NOMO-1 treated with DMSO at 0.1 percent for 48 hours (cell line): ENCODE measurements at regions not wholly inside any gene's neighbourhood (a gene's known extent, or its start where the extent isn't known, plus 50 kb on each side); places are given as distances from the start of the nearest gene placed in this dataset.
A peak's percentile ranks its signal among the peaks of the same experiment; 100 is the strongest.

Source experiments
- DNase-seq: peaks from one replicate; lab custom pipeline; 2025; ENCODE audit not compliant: unreplicated experiment; lab: John Stamatoyannopoulos, UW

DNA sequence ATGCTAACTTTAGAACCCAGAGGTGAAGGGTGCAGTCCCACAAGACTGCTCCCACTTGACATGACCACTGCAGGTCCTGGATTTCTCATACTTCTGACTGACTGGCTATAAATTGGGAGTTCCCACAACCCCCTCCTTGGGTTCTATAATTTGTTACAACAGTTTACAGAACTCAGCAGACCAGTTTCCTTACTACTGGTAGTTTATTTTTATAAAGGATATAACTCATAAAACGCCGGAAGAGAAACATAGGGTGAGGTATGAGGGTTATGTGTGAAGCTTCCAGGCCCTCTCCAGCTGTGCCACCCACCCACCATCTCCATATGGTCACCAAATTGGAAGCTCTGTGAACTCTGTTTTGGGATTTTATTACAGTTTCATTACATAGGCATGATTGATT, 839.6 kb downstream of the TSN start:
- no peak for DNase-seq

DNA sequence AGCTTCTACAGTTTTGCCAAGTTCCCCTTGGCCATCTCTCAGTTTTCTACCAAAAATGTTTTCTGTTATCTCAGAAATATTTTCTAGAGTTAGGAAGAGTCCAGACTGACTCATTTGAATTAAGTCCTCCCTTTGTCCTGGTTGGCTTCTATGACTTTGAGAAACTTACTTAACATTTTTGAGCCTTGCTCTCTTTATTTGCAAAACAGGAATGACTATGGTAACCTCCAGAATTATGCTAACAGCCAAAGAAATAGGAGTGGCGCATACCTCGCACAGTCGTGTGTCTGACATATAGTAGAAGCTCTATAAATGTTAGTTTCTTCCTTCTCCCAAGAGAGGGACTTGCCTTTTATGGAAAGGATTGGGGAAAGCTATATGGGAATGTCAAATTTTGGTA, 841.1 kb downstream of the TSN start:
- DNase-seq: no peak

DNA sequence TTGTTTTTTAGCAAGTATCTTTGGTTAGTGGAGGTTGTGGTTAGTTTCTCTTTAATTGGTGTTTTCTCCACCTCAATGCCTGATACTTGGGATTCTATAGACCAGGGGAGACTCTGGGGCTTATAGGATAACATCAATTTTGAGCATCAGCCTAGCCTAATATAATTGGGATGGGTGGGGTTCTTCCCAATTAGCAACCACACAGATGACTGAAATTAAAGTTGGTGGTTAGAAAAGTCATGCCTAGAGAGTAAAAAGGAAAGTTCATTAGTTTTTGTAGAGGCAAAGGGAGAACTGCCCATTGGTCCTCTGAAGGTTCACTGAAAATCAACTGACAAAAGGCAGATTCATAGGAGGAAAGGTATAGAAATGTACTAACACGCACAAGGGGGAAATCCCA, 843.3 kb downstream of the TSN start:
- no peak for DNase-seq

DNA sequence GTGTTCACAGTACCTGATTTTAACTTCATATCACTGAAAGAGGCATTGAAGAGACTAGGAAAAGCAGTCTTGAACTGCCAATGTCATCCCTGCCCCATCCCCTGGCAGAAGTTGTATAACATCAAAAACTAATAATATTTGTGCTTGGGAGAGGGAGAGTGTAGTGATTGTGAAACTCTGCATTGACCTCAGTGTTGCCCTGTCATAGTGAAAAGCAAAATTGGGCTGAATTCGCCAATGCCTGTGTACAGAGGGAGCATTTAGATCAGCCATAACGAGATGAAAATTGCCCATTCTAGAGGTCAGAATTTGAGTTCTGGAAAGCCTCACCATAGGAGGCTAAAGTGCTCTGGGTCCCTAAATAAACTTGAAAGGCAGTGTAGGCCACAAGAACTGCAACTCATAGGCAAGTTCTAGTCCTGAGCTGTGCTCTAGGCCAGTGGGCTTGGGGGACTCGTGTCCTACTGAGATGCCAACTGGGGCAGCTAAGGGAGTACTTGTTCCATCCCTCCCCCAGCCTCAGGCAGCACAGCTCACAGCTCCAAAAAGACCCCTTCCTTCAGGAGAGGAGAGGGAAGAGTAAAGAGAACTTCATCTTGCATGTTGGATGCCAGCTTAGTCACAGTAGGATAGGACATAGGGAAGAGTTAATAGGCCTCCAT, 855.6 kb downstream of the TSN start:
- no peak for DNase-seq

DNA sequence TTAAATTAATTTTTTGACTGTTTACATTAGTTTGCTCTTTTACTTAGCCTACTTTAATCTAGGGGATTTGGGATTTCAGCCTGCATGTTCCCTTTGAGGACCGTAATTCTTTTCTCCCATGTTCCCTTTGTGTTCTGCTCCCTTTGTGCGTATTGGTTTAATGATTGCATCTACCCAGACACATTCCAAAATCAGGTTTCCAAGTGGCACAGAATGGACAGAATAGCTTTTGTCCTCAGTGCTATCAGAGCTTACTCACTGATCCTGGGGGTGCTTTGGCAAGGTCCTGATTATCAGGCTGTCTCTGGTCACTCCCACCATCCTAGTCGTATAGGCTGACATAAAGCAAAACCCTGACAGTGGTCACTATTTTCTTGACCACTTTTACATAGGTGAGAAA, 867.5 kb downstream of the TSN start:
- no peak for DNase-seq

DNA sequence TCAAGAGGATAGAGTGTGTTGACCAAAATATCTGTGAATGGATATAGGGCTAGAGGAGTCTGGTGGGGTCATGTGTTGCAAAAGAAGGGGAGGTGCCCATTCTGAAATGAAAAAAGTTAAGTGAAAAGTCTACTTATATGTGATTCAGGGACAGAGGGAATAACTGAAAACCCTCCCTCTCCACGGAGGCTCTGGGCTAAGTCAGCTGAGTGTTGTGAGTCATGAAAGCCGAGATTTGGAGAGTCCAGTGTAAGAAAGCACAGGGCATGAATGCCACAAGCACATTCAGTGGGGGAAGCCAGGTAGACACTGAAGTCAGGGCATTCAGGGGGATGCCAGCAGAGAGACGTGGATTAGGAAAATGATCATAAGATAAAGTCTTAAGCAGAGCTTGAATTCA, 871.9 kb downstream of the TSN start:
- no peak for DNase-seq

DNA sequence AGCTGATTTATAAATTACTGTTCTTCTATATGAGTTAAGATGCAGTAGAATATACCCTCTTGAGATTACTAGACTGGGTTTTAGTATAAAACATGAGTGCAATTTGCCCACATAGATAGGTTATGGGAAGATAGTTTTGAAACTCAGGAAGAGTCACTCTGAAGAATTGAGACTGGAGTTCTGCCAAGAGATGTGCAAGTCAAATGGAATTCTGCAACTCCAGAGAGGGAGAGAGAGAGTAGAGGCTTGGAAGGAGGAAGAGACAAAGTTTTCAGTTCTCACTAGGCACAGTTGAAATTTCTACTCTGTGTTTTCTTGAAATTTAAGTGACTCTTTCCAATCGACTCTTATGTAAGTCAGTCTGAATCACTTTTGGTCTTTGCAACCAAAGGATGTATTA, 878.8 kb downstream of the TSN start:
- no peak for DNase-seq

DNA sequence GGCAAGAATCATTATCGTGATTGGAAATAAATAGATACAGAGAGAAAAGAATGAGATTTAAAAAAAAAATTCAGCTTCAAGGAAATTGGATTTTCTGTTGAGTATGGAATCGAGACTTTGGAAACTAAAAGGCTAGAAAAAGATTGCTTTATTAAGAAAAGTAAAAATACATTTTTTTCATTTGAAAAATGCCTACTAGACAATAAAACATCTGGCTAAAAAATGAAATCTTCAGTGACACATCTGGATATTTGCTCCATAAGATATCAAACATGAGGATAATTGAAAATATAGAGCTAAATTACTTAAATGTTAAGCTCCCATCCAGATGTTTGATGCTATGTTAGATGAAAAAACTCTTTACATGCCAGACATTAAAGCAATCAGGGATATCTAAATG, 879.5 kb downstream of the TSN start:
- no peak for DNase-seq

DNA sequence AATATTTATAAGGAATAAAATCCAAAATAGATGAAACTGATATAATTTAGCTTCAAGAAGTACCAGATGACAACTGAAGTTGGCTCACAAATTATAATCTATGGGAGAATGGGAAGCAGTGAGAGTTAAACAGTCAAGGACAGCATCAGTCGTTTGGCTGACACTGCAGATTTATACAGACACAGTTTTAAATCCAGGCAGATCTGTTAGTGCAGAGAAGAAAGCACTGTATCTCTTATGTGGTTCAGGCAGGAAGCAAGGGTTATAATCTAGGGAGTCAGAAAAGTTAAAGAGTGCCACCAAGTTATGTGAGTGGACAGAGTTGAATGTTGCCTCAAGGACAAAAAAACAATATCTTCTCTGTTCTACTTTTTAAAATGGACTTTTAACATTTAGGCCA, 880.2 kb downstream of the TSN start:
- no peak for DNase-seq

DNA sequence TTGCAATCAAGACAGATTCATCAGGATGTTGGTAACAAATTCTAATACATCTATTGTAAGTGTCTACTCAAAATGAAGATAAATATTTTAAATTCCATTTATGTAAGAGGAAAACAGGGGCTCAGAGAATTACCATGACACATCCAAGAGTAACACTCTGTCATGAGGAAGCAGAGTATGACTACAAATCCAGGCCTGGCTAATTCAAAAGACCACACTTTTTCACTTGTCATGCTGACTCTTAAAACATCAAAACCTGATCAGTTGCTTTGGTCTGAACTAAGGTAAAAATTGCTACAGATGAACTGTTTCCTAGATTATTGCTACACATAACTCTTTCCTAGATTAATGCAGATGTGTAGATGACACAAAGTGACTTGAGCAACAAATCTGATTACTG, 880.6 kb downstream of the TSN start:
- DNase-seq: no peak

DNA sequence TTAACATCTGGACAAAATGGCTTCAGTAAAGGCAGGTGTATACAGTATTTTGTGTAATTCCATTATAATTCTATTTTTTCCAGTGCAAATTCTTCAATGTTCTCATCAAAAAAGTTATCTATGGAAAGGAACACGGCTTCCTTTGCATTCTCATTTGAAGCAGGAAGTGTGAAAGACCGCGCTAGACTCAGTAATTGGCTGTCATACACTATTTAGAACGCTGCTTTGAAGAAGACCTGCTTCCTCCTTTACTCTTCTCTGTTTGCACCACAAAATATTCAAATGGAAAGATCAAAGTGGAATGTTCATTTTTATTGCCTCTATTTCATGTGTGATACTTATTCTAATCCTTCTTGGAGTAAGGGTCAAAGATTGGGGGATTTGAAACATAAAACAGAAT, 883.7 kb downstream of the TSN start:
- DNase-seq: peak; percentile 40

DNA sequence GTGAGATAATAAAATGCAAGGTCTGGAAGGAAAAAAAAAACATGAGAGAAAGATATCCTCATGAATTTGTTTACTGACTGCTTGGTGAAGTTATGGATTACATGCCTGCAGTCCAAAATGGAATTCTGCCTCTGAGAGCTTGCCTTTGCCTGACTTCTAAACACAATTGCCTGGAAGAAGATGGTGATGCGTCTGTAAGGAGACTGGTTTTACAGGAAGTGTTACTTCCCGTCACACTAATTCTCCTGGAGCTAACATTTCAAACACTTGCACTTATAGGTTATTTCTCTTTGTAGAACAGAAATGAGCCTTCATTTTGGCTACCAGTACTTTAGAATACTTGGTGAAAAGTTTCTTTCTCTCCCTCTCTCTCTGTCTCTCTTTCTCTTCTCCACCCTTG, 884.3 kb downstream of the TSN start:
- no peak for DNase-seq

DNA sequence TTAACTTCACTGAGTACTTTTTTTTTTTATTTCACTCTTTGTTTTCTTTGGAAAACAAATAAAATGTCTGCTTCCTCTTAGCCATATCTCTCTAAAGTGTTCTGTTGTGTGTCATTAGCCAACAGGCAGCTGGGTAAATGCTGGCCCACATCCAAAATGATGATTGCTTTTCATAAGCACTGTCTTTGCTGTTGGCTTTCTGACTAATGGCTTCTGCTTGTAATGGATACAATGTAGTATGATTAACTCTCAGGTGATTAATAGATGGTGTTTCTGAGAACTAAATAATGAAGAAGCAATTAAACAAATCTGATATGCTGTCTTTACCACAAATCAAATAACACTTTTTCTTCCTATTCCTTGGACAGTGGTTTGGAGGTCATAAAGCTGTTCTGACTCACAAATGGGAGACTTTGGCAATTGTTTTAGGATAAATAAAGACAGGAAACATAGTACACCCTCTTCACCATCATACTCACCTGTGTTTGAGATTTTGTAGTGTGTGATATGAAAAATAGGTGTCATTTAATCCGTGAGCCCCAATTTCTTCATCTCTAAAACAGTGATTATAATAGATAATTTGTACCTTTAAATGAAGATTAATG, 888.4 kb downstream of the TSN start:
- no peak for DNase-seq

DNA sequence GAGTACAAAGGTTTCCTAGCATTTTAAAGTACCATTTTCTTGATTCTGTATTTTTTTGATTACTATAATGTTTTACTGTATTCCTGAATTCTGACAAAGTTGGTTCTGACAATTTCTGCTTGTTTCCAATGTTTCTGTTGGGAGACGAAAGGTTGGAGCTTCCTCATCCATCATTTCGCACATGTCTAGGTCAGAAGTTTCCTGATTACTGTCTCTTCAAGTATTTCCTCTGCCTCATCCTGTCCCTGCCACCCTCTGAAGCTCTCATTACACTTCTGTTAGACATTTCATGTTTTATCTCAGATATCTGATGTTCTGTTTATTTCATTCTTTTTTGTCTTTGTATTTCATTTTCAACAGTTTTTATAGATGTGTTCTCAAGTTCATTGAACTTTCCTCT, 895.8 kb downstream of the TSN start:
- no peak for DNase-seq

DNA sequence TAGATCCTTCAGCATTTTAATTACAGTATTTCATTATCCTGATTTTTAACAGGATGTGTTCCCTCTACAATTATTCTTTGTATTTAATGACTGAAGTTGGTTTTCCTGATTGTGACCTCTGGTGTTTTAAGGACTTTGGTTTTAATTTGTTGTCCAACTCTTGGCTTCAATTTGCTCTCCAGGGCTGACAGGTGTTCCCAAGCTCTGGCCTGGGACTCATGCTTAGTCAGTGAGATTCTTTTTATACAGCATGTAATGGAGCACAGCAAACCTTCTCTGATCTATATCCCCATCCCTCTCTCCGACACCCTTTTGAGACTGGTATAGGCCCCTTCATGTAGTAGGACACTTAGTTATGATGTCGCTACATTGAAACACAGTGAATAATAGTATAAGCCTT, 896.3 kb downstream of the TSN start:
- DNase-seq: no peak

DNA sequence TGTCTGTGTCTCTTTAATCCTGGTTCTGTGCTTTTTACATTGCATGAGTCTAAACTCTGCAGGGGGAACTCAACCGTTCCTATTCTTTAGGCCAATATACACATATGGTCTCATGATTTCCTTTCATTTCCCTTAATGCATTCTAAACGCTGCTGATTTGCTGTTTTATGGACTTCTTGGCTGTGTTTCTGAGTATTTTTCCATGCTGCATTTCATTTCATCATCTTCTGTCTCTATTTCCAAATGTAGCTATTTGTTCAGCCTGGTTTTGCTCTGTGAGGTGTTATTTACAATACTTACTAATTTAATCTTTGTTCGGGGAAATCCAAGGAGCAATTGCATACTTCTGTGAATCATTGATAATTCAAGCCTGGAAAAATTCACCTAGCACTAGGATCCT, 897.2 kb downstream of the TSN start:
- DNase-seq: peak; percentile 5

DNA sequence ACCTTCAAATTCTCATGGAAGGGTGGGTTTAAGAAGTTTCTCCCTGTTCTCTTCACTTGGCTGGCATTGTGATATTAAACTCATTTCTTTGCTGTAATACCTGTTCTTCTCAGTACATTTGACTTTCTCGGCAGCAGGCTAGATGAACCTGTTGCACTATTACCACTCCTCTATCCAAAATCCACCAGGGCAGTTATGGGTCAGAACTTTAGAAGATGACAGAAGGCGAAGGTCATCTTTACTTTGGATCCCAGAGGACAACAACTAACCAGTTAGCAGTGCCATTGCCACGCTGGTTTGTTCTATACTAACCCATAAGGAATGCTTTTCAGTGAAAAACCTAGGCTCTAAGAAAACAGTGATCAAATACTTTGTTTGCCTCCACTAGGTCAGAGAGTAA, 901.0 kb downstream of the TSN start:
- no peak for DNase-seq

DNA sequence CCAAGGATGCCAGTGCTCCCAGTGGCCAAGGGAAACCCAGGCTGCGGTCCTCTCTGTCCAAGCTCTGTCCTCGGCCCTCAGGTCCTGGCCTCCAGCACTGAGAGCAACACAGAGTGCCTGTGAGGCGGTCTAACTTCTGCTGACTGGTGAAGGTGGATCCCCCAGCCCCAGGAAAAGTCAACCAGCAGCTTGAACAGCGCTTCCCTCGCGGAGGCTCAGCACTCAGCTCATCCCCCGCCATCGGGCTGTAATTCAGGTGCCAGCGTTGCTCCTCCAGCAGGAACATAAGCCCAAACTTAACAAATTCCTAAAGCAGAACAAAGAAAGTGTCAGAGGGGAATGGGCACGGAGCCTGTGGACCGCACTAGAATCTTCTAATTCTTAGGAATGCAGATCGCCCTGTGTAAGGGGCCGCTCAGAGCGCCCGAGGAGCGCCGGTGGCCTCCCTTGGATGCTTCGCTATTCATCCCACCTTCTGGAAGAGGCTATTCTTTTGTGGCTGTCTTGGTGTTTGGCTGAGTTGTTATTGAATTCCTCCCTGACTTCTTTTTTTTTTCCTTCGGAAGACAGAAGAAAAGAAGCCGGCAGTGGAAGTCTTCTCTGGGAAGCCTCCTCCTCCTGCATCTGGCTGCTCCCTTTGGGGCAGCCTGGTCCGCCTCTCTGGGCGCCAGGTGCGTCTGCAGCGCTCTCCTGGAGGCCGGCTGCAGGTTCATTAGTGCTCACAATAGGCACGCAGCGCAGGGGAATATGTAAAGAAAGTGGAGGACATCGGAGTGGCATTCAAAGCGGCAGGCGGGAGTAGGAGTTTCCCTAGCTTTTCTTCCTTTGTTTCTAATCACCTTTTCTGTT, 905.6 kb downstream of the TSN start:
- no peak for DNase-seq

DNA sequence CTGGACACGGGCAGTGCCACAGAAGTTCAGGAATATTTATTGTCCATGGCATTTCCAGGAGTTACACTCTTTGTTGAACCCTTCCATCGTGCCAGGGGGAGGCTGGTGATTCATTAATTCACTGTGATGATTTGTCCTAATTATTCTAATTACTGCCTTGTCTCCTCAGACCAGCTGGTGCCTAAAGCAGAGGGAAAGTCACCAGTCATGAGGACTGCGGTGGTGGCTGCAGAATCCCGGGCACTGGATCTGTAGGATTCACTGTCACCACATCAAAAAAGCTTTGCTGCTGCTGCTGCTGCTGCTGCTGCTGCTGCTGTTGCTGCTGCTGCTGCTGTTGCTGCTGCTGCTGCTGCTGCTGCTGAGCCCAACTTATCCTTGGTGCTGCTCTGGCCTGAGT, 908.2 kb downstream of the TSN start:
- no peak for DNase-seq

DNA sequence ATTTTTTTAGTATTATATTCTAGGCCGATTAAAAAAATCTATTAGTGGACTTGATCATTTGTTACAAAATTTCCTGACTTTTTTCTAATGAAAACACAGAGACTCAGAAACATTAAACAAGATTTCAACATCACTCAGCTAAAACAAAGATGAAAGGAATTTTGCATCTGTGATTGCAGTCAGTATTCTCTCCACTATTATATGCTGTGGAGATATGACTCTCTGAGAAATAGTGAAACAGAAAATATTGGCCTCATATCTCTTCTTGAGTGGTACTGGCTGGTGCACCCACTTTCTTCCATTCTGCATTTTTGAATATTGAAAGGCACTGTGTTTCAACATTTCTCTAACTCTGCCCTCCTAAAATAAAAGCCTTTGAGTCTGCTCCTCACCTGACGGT, 914.2 kb downstream of the TSN start:
- DNase-seq: no peak

DNA sequence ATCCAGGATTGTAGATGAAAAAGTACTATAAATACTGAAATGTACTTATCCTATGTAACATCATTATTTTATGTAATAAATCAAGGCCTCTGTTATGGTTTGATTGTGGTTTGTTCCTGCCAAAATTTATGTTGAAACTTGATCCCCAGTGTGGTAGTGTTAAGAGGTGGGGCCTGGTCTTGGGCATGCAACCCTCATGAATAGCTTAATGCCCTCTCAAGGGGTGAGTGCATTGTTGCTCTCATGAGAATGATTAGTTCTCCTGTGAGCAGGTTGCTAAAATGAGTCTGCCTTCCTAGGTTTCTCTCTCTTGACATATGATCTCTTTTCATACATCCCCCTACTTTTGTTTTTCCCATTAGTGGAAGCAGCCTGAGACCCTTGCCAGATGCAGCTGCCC, 915.4 kb downstream of the TSN start:
- no peak for DNase-seq

DNA sequence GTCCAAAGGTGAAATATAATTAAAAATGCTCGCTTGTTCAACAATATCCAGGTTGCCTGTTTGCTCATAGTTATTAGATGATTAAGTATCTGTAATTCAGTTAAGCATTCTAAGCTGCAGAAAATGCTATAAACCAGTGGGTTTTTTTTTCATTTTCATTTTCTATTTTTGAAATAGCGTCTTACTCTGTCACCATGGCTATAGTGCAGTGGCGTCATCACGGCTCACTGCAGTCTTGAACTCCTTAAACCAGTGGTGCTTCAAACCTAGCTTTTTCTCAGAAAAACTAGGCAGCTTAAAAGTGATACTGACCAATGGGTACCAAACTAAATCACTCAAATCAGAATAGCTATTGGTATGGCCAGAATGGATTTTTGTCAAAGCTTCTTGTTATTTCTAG, 925.2 kb downstream of the TSN start:
- DNase-seq: no peak
